AG08395 (cell line): ENCODE measurements at regions not wholly inside any gene's neighbourhood (a gene's known extent, or its start where the extent isn't known, plus 50 kb on each side); places are given as distances from the start of the nearest gene placed in this dataset.
A peak's percentile ranks its signal among the peaks of the same experiment; 100 is the strongest.

Experiments
- DNase-seq: peaks from one replicate; pipeline ENCODE4 v3.0.0; 2012; ENCODE audit warnings: mixed read lengths, low spot score

- peak; percentile 70 for DNase-seq
Observed at GRCh38 chr9:12933957-12934356, 159.1 kb downstream of the LURAP1L start.

- no peak for DNase-seq
Observed at GRCh38 chr9:12934545-12935272, 159.9 kb downstream of the LURAP1L start.

- DNase-seq: peak; percentile 25
Observed at GRCh38 chr9:12935714-12936113, 160.9 kb downstream of the LURAP1L start.

GRCh38 chr9:12954441-12954840, 179.6 kb downstream of the LURAP1L start:
- no peak for DNase-seq

GRCh38 chr9:12955510-12956163, 180.8 kb downstream of the LURAP1L start:
- DNase-seq: no peak

GRCh38 chr9:12956261-12956660, 181.4 kb downstream of the LURAP1L start:
- no peak for DNase-seq

- no peak for DNase-seq
Observed at GRCh38 chr9:12956805-12957204, 182.0 kb downstream of the LURAP1L start.

GRCh38 chr9:12958279-12958678, 183.5 kb downstream of the LURAP1L start:
- DNase-seq: no peak

- DNase-seq: no peak
Observed at GRCh38 chr9:12958708-12959107, 183.9 kb downstream of the LURAP1L start.

- DNase-seq: no peak
Observed at GRCh38 chr9:12961276-12961809, 186.5 kb downstream of the LURAP1L start.

- DNase-seq: no peak
Observed at GRCh38 chr9:12963537-12963936, 188.7 kb downstream of the LURAP1L start.

- no peak for DNase-seq
Observed at GRCh38 chr9:12964271-12964670, 189.5 kb downstream of the LURAP1L start.

- DNase-seq: no peak
Observed at GRCh38 chr9:12965303-12965702, 190.5 kb downstream of the LURAP1L start.

- no peak for DNase-seq
Observed at GRCh38 chr9:12968093-12968492, 193.3 kb downstream of the LURAP1L start.

GRCh38 chr9:12972608-12973589, 198.1 kb downstream of the LURAP1L start:
- no peak for DNase-seq

- DNase-seq: no peak
Observed at GRCh38 chr9:12973710-12974109, 198.9 kb downstream of the LURAP1L start.

GRCh38 chr9:12974671-12975070, 199.9 kb downstream of the LURAP1L start:
- DNase-seq: no peak

GRCh38 chr9:12975496-12975895, 200.7 kb downstream of the LURAP1L start:
- no peak for DNase-seq

GRCh38 chr9:12980085-12980851, 205.4 kb downstream of the LURAP1L start:
- DNase-seq: no peak

GRCh38 chr9:12988258-12988657, 213.4 kb downstream of the LURAP1L start:
- no peak for DNase-seq

GRCh38 chr9:12989669-12990068, 214.8 kb downstream of the LURAP1L start:
- DNase-seq: no peak
